Mucosa of descending colon (tissue), 3 donors: ENCODE measurements at regions not wholly inside any gene's neighbourhood (a gene's known extent, or its start where the extent isn't known, plus 50 kb on each side); places are given as distances from the start of the nearest gene placed in this dataset.

Experiments used
- ATAC-seq: fragments of 200-7000 bp; cut with Tn5 transposase; one replicate; pipeline ENCODE4 v1.9.1; 2020; ENCODE audit warnings: mild to moderate bottlenecking, moderate library complexity
- DNase-seq, 3 donors: peaks; one replicate each; pipeline ENCODE4 v3.0.0-alpha.2; 2020
- H3K36me3 ChIP-seq: fragments of 200-600 bp; one replicate; pipeline ENCODE4 v1.8.0; 2021; ENCODE audit warnings: low read depth, mild to moderate bottlenecking
- H3K4me1 ChIP-seq: fragments of 200-600 bp; one replicate; pipeline ENCODE4 v1.8.0; 2021; ENCODE audit warnings: low read depth, mild to moderate bottlenecking
- H3K4me3 ChIP-seq: fragments of 200-600 bp; one replicate; pipeline ENCODE4 v1.8.0; 2021; ENCODE audit warnings: mild to moderate bottlenecking
- H3K9me3 ChIP-seq: fragments of 200-600 bp; one replicate; pipeline ENCODE4 v1.8.0; 2021; ENCODE audit warnings: mild to moderate bottlenecking
- CTCF ChIP-seq: fragments of 200-600 bp; IDR thresholded peaks from one replicate; pipeline ENCODE4 v1.8.0; 2022; ENCODE audit warnings: antibody characterized with exemption, mild to moderate bottlenecking
- intact Hi-C, 2 donors: fragments of 100-400 bp; cut with DNase I in 1 of 2; cut with micrococcal nuclease in 1 of 2; formaldehyde crosslinking; loops; one replicate each; pipeline versions ENCODE4 v1.11.0 to v1.11.1; 2022; cut with DNase I, micrococcal nuclease
- donor health status: DM: no; HTN: no; CAD: no; lungs with moderate emphysema.
- donor health status: DM: no; HTN: no; CAD: no.
- donor health status: DM: no; HTN: yes; CAD: no.

DNA sequence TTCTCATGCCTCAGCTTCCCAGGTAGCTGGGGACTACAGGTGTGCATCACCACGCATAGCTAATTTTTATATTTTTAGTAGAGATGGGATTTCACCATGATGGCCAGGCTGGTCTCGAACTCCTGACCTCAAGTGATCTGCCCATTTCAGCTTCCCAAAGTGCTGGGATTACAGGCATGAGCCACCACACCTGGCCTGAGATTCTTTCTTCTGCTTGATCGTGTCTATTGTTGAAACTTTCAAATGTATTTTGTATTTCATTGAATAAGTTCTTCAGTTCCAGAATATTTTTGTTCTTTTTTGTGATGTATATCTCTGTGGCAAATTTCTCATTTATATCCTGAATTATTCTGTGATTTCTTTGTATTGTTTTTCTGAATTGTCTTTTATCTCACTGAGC lies 1063.3 kb upstream of the WWC1 start:
- intact Hi-C loops = no loop called here
- H3K4me3 ChIP-seq = no peak overlapping the region
- H3K4me1 ChIP-seq = no peaks in the 10 kb centered on the region
- ATAC-seq (no peak), DNase-seq (no peak)
- TF ChIP-seq CTCF = no peak
- peaks cover 15% of the 10 kb centered on the region for H3K9me3 ChIP-seq
- no peaks in the 10 kb centered on the region for H3K36me3 ChIP-seq

GRCh38 chr5:167229751-167230150 lies 1061.7 kb upstream of the WWC1 start:
- intact Hi-C loops = no loop called here

GRCh38 chr5:167230414-167230813 lies 1061.0 kb upstream of the WWC1 start:
- TF ChIP-seq CTCF = no peak
- no peaks in the 10 kb centered on the region for H3K4me1 ChIP-seq
- H3K4me3 ChIP-seq = no peak overlapping the region
- peaks cover 15% of the 10 kb centered on the region for H3K9me3 ChIP-seq
- H3K36me3 ChIP-seq = no peaks in the 10 kb centered on the region
- ATAC-seq (no peak), DNase-seq (no peak)
- intact Hi-C loops = no loop called here

More at GRCh38 chr5:167229751-167230150, 1061.7 kb upstream of the WWC1 start:
- H3K4me3 ChIP-seq = no peak overlapping the region
- no peak for DNase-seq
- H3K36me3 ChIP-seq = no peaks in the 10 kb centered on the region
- H3K9me3 ChIP-seq = peaks cover 15% of the 10 kb centered on the region
- H3K4me1 ChIP-seq = no peaks in the 10 kb centered on the region
- ATAC-seq = no peak
- TF ChIP-seq CTCF = no peak

DNA sequence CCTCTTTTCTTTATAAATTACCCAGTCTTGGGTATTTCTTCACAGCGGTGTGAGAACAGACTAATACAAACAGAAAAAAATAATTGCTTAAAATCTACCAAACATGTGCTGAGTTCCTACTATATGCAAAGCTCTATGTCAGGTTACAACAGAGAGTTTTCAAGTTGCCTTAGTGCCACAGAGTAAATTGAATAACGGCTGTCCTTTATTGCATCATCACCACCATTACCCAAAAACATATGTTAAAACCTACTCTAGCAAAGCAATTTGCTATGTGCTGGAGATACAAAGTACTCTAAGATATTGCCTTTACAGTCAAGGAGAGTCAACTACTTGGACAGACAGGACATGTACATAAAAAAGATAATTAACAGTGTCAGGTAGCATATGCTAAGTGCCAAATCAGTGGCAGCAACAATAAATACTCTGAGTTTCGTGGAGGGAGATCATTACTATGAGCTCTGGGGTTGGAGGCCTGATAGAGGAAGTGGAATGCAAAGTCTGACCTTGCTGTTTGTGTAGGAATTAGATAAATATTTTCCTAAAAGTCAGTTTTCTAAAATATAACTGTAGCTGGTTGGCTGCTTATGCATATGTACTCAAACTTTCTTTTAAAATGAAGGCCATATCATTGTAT lies 1058.7 kb upstream of the WWC1 start:
- no peak overlapping the region for H3K4me3 ChIP-seq

GRCh38 chr5:167233507-167234220 lies 1057.8 kb upstream of the WWC1 start:
- Histone ChIP-seq H3K9me3 (peaks cover 7% of the 10 kb centered on the region), H3K4me3 (no peak overlapping the region), H3K36me3 (no peaks in the 10 kb centered on the region), H3K4me1 (no peaks in the 10 kb centered on the region)
- DNase-seq = no peak
- no peak for ATAC-seq
- intact Hi-C loops = no loop called here
- no peak for TF ChIP-seq CTCF

More for the DNA sequence above, 1058.7 kb upstream of the WWC1 start:
- no peak for TF ChIP-seq CTCF
- intact Hi-C loops = no loop called here
- ATAC-seq (no peak), DNase-seq (no peak)
- Histone ChIP-seq H3K36me3 (no peaks in the 10 kb centered on the region), H3K4me1 (no peaks in the 10 kb centered on the region), H3K9me3 (peaks cover 15% of the 10 kb centered on the region)
